A549 (cell line): ENCODE measurements at regions not wholly inside any gene's neighbourhood (a gene's known extent, or its start where the extent isn't known, plus 50 kb on each side); places are given as distances from the start of the nearest gene placed in this dataset.

Experiments used
- ATAC-seq, 2 experiments: fragments of 200-7000 bp in 1 of 2; fragments of >200 bp in 1 of 2; cut with Nextera tagmentation in 1 of 2; cut with Tn5 transposase in 1 of 2; 3 replicates each; pipeline versions ENCODE4 v1.8.0 to v1.9.1; 2018 to 2020; ENCODE audit warnings: mild to moderate bottlenecking in 1 of 2, moderate library complexity in 1 of 2
- CTCF ChIA-PET: fragments of 300-600 bp; sonication (Branson Sonifier 250); formaldehyde crosslinking; extraction: SDS; loops from one replicate; lab custom pipeline; 2021; ENCODE audit warnings: antibody characterized with exemption, inconsistent platforms; lab: Yijun Ruan, JAX
- POLR2A ChIA-PET: fragments of 350-600 bp; formaldehyde crosslinking; extraction: SDS; loops from one replicate; lab custom pipeline; 2021; ENCODE audit warnings: antibody characterized with exemption, inconsistent platforms; lab: Yijun Ruan, JAX
- DNase-seq, 2 experiments: peaks; one replicate each; pipeline versions ENCODE4 v3.0.0 to v3.0.0-alpha.2; 2011 to 2016; ENCODE audit warnings: low read depth in 1 of 2, low spot score in 1 of 2
- FAIRE-seq: peaks from 2 replicates; lab custom pipeline; 2011; peaks lifted over from hg19 to GRCh38; lab: Jason Lieb, UNC
- H3K27ac ChIP-seq, 2 experiments: fragments of >200 bp; sonication (Bioruptor Twin); formaldehyde crosslinking; 3 replicates each; pipeline ENCODE4 v1.5.1; 2016 to 2017
- H3K4me1 ChIP-seq: fragments of >200 bp; sonication (Bioruptor Twin); formaldehyde crosslinking; 3 replicates; pipeline ENCODE4 v1.6.1; 2016
- H3K4me2 ChIP-seq: fragments of >200 bp; sonication (Bioruptor Twin); formaldehyde crosslinking; 3 replicates; pipeline ENCODE4 v1.6.1; 2016
- H3K4me3 ChIP-seq: fragments of >200 bp; sonication (Bioruptor Twin); formaldehyde crosslinking; 3 replicates; pipeline ENCODE4 v1.5.1; 2016
- H3K9me3 ChIP-seq: fragments of >200 bp; sonication (Bioruptor Twin); formaldehyde crosslinking; 3 replicates; pipeline ENCODE4 v1.6.1; 2016
- ATOH8 ChIP-seq: fragments of 250-450 bp; sonication (Bioruptor Pico); IDR thresholded peaks from 2 replicates; pipeline ENCODE4 v1.5.0; 2020; ENCODE audit warnings: low read depth, mild to moderate bottlenecking, moderate library complexity
- BHLHE40 ChIP-seq: IDR thresholded peaks from 2 replicates; pipeline ENCODE4 v1.6.1; 2012; ENCODE audit warnings: low read depth, low read length, inconsistent platforms
- CBX2 ChIP-seq: fragments of 200-600 bp; sonication (generic); IDR thresholded peaks from 2 replicates; pipeline ENCODE4 v1.6.1; 2016; ENCODE audit warnings: low read depth, mild to moderate bottlenecking, borderline replicate concordance
- CEBPB ChIP-seq, 2 experiments: fragments of >200 bp in 1 of 2; sonication (Bioruptor Twin) in 1 of 2; formaldehyde crosslinking in 1 of 2; IDR thresholded peaks; 2 replicates each; pipeline ENCODE4 v1.6.1; 2012 to 2016
- EHF ChIP-seq: fragments of 250-450 bp; sonication (Bioruptor Pico); IDR thresholded peaks from 2 replicates; pipeline ENCODE4 v1.5.0; 2020; ENCODE audit warnings: mild to moderate bottlenecking
- ELK1 ChIP-seq: fragments of 150-350 bp; IDR thresholded peaks from 2 replicates; pipeline ENCODE4 v1.6.1; 2014; ENCODE audit warnings: low read depth, mild to moderate bottlenecking, low read length
- ESRRA ChIP-seq: fragments of 150-350 bp; IDR thresholded peaks from 2 replicates; pipeline ENCODE4 v1.6.1; 2014; ENCODE audit warnings: mild to moderate bottlenecking, low read length, borderline replicate concordance
- HEYL ChIP-seq: fragments of 250-450 bp; sonication (Bioruptor Pico); IDR thresholded peaks from 2 replicates; pipeline ENCODE4 v1.8.0; 2021; ENCODE audit warnings: mild to moderate bottlenecking, moderate library complexity
- HOXB5 ChIP-seq: fragments of 250-450 bp; sonication (Bioruptor Pico); IDR thresholded peaks from 2 replicates; pipeline ENCODE4 v1.5.0; 2020; ENCODE audit warnings: mild to moderate bottlenecking, moderate library complexity
- KDM5A ChIP-seq: fragments of 200-600 bp; sonication (generic); IDR thresholded peaks from 2 replicates; pipeline ENCODE4 v1.6.1; 2016; ENCODE audit warnings: antibody characterized with exemption, mild to moderate bottlenecking
- MAFK ChIP-seq: fragments of 450-650 bp; IDR thresholded peaks from 2 replicates; pipeline ENCODE4 v1.6.1; 2014; ENCODE audit not compliant: partially characterized antibody
- MAX ChIP-seq: IDR thresholded peaks from 2 replicates; pipeline ENCODE4 v1.6.1; 2012
- MYC ChIP-seq: IDR thresholded peaks from 2 replicates; pipeline ENCODE4 v1.6.1; 2012; ENCODE audit warnings: mild to moderate bottlenecking, inconsistent platforms, low read length, improper control_type of control experiment, borderline replicate concordance
- PHF8 ChIP-seq: fragments of 200-600 bp; sonication (generic); IDR thresholded peaks from 2 replicates; pipeline ENCODE4 v1.6.1; 2016; ENCODE audit warnings: low read depth, mild to moderate bottlenecking, antibody characterized with exemption, moderate library complexity, borderline replicate concordance
- POLR2A ChIP-seq: IDR thresholded peaks from 2 replicates; pipeline ENCODE4 v1.6.1; 2012; ENCODE audit warnings: mild to moderate bottlenecking, low read length
- RAD21 ChIP-seq, 2 experiments: fragments of >200 bp in 1 of 2; sonication (Bioruptor Twin) in 1 of 2; formaldehyde crosslinking in 1 of 2; IDR thresholded peaks in 1 of 2; conservative IDR thresholded peaks in 1 of 2; 2 replicates in 1 of 2; 3 replicates in 1 of 2; pipeline ENCODE4 v1.6.1; 2012 to 2018; ENCODE audit warnings: inconsistent platforms in 1 of 2
- RCOR1 ChIP-seq: fragments of 150-350 bp; IDR thresholded peaks from 2 replicates; pipeline ENCODE4 v1.6.1; 2014; ENCODE audit warnings: antibody characterized with exemption, low read length, low read depth
- RFX5 ChIP-seq: fragments of 450-650 bp; IDR thresholded peaks from 2 replicates; pipeline ENCODE4 v1.7.1; 2014; ENCODE audit warnings: antibody characterized with exemption, mild to moderate bottlenecking, moderate library complexity
- SMC3 ChIP-seq: fragments of >200 bp; sonication (Bioruptor Twin); formaldehyde crosslinking; IDR thresholded peaks from 3 replicates; pipeline ENCODE4 v1.6.1; 2018; ENCODE audit warnings: inconsistent platforms
- TP53 ChIP-seq: fragments of 250-450 bp; sonication (Bioruptor Pico); IDR thresholded peaks from 2 replicates; pipeline ENCODE4 v1.5.0; 2021; ENCODE audit warnings: mild to moderate bottlenecking, moderate library complexity
- ZC3H11A ChIP-seq: fragments of 450-650 bp; IDR thresholded peaks from 2 replicates; pipeline ENCODE4 v1.6.1; 2014; ENCODE audit warnings: antibody characterized with exemption, mild to moderate bottlenecking
- ZFP36 ChIP-seq: fragments of 450-650 bp; IDR thresholded peaks from 2 replicates; pipeline ENCODE4 v1.6.1; 2014; ENCODE audit warnings: borderline replicate concordance; ENCODE audit not compliant: partially characterized antibody
- WGBS: methylation state at CpG from one replicate; pipeline ENCODE4 v1.1.6; 2017; ENCODE audit errors: missing lambda C conversion rate; 5-methylcytosine and 5-hydroxymethylcytosine counted together
- TF ChIP-seq, protein P1 (sequence below): fragments of >200 bp; sonication (Bioruptor Twin); formaldehyde crosslinking; IDR thresholded peaks from 2 replicates; pipeline ENCODE4 v1.6.1; 2016
- TF ChIP-seq, protein P2 (sequence below): fragments of 250-450 bp; sonication (Bioruptor Pico); IDR thresholded peaks from 2 replicates; pipeline ENCODE4 v1.5.0; 2021; ENCODE audit warnings: mild to moderate bottlenecking, moderate library complexity, borderline replicate concordance

GRCh38 chr15:95973566-95974256, 356.8 kb upstream of the NR2F2 start:
- Histone ChIP-seq H3K9me3 (no peaks in the 10 kb centered on the region), H3K27ac (no peak overlapping the region), H3K4me2 (no peak overlapping the region), H3K4me1 (no peaks in the 10 kb centered on the region), H3K4me3 (no peak overlapping the region)
- POLR2A ChIA-PET, result no interaction called here
- DNase-seq (no peak), FAIRE-seq (no peak), ATAC-seq (no peak)
- CTCF ChIA-PET, result no interaction called here
- TF ChIP-seq, protein P1, sequence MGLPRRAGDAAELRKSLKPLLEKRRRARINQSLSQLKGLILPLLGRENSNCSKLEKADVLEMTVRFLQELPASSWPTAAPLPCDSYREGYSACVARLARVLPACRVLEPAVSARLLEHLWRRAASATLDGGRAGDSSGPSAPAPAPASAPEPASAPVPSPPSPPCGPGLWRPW, result no peak
- no peak for TF ChIP-seq KDM5A
- TF ChIP-seq RFX5, result no peak
- TF ChIP-seq ZFP36, result no peak
- TF ChIP-seq BHLHE40, result no peak
- WGBS, result 35% methylated on average over 7 of the region's 7 CpGs

DNA sequence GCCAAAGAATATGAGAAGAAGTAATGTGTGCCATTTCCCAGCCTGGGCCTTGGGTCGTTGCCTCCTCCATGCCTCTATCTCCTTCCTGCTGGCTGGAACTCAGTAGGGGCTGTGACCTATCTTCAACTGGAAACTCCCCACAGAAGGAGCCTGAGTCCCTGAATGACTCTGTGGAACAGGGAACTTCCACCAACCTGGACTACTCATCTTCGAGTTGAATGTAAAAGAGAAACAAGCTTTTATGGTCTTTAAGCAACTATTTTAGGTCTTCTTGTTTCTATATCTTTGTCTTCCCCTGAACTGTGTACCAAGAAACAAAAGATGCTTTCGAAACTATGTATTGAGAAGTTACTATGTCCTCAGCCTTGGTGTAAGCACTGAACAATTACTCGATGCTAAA, 355.3 kb upstream of the NR2F2 start:
- Histone ChIP-seq H3K4me3 (no peak overlapping the region), H3K4me2 (no peak overlapping the region), H3K4me1 (no peaks in the 10 kb centered on the region), H3K9me3 (no peaks in the 10 kb centered on the region), H3K27ac (no peak overlapping the region)
- TF ChIP-seq SMC3 (no peak), EHF (CRISPR knock-in tag) (no peak), ATOH8 (CRISPR knock-in tag) (no peak), CBX2 (no peak), MAX (no peak), ZC3H11A (no peak), MYC (no peak), MAFK (no peak), RAD21 (conservative IDR thresholded peaks at IDR 0.05 in 1 of 2, IDR thresholded peaks at IDR 0.05 in 1 of 2) (no peak), CEBPB (IDR thresholded peaks at IDR 0.05) (no peak), ESRRA (no peak), POLR2A (no peak), HOXB5 (no peak), PHF8 (no peak), HEYL (CRISPR knock-in tag) (no peak), BHLHE40 (no peak)
- TF ChIP-seq, protein P2, sequence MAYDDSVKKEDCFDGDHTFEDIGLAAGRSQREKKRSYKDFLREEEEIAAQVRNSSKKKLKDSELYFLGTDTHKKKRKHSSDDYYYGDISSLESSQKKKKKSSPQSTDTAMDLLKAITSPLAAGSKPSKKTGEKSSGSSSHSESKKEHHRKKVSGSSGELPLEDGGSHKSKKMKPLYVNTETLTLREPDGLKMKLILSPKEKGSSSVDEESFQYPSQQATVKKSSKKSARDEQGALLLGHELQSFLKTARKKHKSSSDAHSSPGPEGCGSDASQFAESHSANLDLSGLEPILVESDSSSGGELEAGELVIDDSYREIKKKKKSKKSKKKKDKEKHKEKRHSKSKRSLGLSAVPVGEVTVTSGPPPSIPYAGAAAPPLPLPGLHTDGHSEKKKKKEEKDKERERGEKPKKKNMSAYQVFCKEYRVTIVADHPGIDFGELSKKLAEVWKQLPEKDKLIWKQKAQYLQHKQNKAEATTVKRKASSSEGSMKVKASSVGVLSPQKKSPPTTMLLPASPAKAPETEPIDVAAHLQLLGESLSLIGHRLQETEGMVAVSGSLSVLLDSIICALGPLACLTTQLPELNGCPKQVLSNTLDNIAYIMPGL (CRISPR knock-in tag), result no peak
- WGBS, result 27% methylated on average over 4 of the region's 4 CpGs
- DNase-seq (no peak), FAIRE-seq (no peak), ATAC-seq (no peak)
- POLR2A ChIA-PET, result no interaction called here
- CTCF ChIA-PET, result no interaction called here

GRCh38 chr15:95979286-95979685, 351.2 kb upstream of the NR2F2 start:
- no peak for ATAC-seq
- TF ChIP-seq RCOR1, result no peak
- no peak for TF ChIP-seq ZFP36
- no peak for TF ChIP-seq HEYL (CRISPR knock-in tag)
- no peak for TF ChIP-seq KDM5A
- TF ChIP-seq TP53 (CRISPR knock-in tag), result no peak
- TF ChIP-seq ELK1, result no peak
- TF ChIP-seq, all 56 proteins: peak for 0
- Histone ChIP-seq H3K4me1 (no peaks in the 10 kb centered on the region), H3K4me3 (no peak overlapping the region), H3K4me2 (no peak overlapping the region), H3K27ac (no peak overlapping the region), H3K9me3 (no peaks in the 10 kb centered on the region)
- 80% methylated on average over 3 of the region's 3 CpGs for WGBS
- DNase-seq (no peak), FAIRE-seq (no peak)
- ChIA-PET POLR2A (no interaction called here), CTCF (no interaction called here)
